GM10266 (cell line): ENCODE measurements at regions not wholly inside any gene's neighbourhood (a gene's known extent, or its start where the extent isn't known, plus 50 kb on each side); places are given as distances from the start of the nearest gene placed in this dataset.

Source experiments
- DNase-seq: peaks from one replicate; pipeline ENCODE4 v3.0.0; 2012; ENCODE audit errors: extremely low spot score
- TF ChIP-seq, protein P1 (sequence below): IDR thresholded peaks from 2 replicates; pipeline ENCODE4 v1.5.1; 2012; ENCODE audit warnings: mild to moderate bottlenecking, low read depth; ENCODE audit not compliant: control insufficient read depth, insufficient read depth; ENCODE audit errors: missing control alignments

- no peak for DNase-seq
- TF ChIP-seq, protein P1, sequence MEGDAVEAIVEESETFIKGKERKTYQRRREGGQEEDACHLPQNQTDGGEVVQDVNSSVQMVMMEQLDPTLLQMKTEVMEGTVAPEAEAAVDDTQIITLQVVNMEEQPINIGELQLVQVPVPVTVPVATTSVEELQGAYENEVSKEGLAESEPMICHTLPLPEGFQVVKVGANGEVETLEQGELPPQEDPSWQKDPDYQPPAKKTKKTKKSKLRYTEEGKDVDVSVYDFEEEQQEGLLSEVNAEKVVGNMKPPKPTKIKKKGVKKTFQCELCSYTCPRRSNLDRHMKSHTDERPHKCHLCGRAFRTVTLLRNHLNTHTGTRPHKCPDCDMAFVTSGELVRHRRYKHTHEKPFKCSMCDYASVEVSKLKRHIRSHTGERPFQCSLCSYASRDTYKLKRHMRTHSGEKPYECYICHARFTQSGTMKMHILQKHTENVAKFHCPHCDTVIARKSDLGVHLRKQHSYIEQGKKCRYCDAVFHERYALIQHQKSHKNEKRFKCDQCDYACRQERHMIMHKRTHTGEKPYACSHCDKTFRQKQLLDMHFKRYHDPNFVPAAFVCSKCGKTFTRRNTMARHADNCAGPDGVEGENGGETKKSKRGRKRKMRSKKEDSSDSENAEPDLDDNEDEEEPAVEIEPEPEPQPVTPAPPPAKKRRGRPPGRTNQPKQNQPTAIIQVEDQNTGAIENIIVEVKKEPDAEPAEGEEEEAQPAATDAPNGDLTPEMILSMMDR: no peak
Measured at GRCh38 chr4:65921180-65921579, 250.9 kb upstream of the EPHA5 start.

DNA sequence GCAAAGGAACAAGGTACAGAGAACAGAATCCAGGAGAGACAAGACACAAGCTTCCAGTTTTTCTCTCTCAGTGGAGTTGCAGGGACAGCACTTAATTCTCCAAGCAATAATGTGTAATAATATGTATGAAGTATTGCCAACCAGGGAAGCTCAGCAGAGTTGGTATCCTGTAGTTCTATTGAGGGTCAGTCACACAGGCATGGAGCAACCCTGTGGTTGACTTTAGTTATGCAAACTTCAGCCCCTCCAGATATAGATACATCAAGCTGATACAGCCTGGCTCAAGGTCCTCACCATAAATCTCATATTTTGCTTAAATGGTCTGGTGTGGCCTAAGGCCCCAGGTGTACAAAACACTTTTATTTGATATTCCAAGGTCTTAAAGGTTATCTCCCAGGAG, 248.6 kb upstream of the EPHA5 start:
- TF ChIP-seq, protein P1: no peak
- DNase-seq: no peak

GRCh38 chr4:65918212-65918611, 247.9 kb upstream of the EPHA5 start:
- DNase-seq: no peak
- TF ChIP-seq, protein P1: no peak

DNA sequence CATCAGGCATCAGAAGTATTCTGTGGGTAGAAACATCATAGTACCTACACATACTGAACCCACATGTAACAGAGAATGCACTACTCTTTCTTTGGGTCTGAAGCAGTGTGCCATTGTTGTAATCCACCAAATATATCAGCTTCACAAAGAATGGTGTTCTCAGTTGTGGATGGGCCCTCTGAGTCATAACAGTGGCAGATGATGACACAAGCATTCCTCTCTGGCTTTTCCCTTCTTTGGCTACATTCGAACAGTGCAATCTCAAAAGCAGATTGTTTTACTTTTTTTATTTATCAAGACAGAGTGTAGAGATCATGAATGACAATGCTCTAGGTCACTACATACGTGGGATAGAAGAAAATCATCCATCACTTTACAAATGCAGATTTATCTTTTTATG, 247.2 kb upstream of the EPHA5 start:
- TF ChIP-seq, protein P1: no peak
- no peak for DNase-seq

GRCh38 chr4:65911720-65912119, 241.4 kb upstream of the EPHA5 start:
- no peak for DNase-seq
- TF ChIP-seq, protein P1: no peak

GRCh38 chr4:65893957-65894755, 223.9 kb upstream of the EPHA5 start:
- DNase-seq: no peak
- TF ChIP-seq, protein P1: no peak

- TF ChIP-seq, protein P1: no peak
- DNase-seq: no peak
Measured at GRCh38 chr4:65893271-65893670, 223.0 kb upstream of the EPHA5 start.
